HG02840 (cell line): ENCODE measurements at regions not wholly inside any gene's neighbourhood (a gene's known extent, or its start where the extent isn't known, plus 50 kb on each side); places are given as distances from the start of the nearest gene placed in this dataset.
"Not testable (repeated sequence)": the region's sequence is repeated elsewhere in the genome, so short reads cannot be mapped to it uniquely, and the experiment has no call there.

Source experiments
- ATAC-seq: cut with Tn5 transposase; IDR thresholded peaks from one replicate; pipeline ENCODE4 v1.9.1; 2021; ENCODE audit warnings: mild to moderate bottlenecking, moderate library complexity, moderate number of reproducible peaks; ENCODE audit not compliant: unreplicated experiment, low FRiP score

DNA sequence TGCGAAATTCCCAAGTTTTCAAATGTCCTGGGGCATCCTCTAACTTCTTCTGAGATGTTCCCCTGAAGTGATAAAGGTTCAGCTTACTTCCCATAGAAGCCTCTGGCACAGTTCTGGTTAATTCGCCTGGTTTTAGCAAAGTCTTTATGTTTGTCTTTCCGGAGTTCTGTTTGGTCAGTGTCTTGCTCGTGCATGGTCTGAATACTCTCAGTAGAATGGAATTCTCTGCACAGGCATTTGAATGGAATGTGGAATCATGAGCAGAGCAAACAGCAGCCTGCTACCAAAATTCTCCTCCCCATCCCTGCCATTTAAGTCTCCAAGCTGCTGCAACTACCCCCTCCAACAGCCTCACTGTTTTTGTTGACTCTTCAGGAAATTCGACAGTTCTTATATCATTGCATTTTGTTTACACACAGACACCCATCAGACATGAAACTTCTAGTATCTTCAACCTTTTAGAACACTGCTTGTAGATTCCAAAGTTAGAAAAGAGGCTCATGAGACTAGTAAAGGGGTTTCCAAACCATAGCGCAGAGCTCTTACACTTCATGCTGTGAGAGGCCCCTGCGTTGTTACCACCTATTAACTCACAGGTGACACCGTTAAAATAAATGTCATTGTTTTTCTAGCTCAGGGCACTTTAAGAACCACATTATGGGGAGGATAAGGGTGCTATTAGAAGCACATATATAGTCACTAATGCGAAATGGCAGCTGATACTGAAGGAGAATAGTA, 129.7 kb downstream of the PLCE1 start:
- no peak for ATAC-seq

DNA sequence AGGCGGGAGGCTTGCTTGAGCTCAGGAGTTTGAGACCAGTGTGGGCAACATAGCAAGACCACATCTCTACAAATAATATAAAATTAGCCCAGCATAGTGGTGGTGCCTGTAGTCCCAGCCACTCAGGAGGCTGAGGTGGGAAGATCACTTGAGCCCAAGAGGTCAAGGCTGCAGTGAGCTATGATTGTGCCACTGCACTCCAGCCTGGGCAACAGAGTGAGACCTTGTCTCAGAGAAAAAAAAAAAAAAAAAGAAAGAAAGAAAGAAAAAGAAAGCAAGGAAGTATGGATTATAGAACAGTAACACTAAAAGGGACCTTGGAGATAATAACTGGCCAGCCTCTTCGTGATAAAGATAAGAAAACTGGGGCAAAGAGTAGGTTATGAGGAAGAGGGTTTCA, 130.4 kb downstream of the PLCE1 start:
- not testable (repeated sequence) for ATAC-seq

DNA sequence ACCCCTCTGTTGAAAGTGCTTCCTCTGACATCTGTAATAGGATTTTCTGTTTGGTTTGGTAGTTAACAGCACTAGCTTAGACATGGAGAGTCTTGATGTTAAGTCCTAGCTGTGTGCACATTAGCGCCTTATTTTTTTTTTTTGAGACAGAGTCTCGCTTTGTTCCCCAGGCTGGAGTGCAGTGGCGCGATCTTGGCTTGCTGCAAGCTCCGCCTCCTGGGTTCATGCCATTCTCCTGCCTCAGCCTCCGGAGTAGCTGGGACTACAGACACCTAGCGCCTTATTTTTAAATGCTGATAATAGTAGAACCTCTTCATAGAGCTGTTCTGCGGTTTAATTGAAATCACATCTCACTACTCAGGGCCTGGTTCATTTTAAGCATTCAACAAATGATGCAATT, 131.5 kb downstream of the PLCE1 start:
- ATAC-seq = not testable (repeated sequence)

DNA sequence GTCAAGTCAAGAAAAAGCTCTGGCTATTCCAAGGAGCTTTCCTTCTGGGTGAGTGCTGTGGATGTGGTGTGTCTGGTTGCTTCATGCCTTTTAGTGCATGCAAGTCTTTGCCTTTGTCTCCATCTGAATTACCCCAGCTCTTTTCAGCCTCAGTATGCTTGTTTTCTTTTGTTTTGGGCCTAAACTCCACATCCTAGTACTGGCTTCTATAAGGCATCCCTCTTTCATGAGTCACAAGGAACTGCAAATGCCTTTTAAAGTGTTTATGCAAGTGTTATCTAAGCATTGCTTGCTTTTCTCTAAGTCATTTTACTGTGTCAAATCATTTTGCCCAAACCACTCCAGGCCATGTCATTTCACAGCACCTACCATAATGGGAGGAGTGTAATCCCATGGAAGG, 132.1 kb downstream of the PLCE1 start:
- no peak for ATAC-seq

DNA sequence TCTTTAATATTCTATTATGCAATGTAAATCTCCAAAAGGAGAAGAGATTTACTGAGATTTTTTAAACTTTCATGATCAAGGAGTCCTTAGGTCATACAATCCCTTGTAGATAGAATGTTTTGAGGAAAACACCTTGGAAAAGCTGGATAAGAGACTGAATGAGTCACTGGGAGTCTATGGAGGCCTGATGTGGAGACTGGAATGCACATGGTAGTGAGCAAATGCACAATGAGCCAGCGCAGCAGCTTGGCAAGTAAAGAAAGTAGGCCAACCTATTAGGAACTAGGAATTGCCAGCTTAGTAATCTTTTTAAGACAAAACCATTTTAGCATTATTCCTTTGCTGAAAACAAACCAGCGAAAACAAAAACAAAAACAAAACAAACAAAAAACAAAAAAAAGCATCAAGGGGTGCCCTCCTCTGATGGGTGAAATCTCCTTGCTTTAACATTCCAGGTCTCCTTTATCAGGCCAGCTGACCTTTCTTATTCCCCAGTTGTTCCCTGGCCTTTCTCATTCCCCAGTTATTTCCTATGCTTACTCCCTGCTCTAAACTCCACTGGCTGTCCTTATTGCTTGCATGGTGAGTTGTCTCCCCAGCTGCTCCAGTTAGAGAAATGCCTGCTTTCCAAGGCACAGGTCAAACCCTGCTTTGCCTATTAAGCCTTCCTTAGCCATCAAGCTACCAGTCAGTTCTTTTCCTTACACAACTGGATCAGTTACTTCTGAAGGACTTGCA, 135.8 kb downstream of the PLCE1 start:
- no peak for ATAC-seq

DNA sequence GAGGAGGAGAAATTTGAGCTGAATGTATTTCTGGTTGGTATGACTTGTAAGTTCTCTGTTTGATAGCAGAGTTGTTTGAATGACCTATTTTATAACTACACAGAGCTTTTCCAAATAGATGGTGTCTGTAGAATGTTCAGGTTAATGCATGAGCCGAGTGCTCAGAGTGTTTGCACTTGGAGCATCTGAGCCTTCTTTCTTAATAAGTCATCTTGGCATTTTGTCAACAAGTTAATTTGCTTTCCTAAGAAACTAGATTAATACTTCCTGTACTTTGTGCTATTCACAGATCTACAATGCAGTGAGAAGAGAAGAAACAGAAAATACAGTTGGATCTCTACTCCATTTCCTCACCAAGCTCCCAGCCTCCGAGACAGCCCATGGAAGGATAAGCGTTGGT, 138.2 kb downstream of the PLCE1 start:
- ATAC-seq = no peak

DNA sequence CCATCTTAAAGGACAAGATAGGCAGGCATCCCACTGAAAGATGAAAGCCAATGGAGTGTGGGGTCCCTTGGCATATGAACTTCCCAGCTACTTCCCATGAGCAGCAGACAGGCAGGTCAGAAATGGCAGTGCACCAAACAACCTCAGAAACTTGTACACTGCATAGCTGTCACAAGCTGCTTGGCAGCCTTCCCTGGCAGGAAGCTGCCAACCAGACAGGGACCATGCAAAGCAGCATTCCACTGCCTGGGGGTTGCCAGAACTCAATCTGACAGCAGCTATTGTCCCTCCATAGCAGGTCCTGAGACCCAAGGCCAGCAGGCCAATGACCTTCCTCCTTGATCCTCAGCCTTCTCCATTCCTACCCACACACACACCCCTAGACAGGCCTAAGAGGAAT, 139.5 kb downstream of the PLCE1 start:
- no peak for ATAC-seq

DNA sequence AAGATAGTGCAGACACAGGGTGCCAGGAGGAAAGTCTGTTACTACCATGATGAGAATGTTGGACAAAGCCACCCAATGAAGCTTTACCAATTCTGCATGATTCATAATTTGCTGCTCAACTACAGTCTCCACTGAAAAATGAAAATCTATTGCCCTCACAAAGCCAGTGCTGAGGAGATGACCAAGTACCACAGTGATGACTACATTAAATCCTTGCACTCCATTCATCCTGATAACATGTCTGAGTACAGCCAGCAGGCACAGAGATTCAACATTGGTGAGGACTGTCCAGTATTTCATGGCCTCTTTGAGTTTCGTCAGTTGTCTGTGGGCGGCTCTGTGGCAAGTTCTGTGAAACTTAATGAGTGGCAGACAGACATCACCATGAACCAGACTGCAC, 144.0 kb downstream of the PLCE1 start:
- ATAC-seq = no peak

DNA sequence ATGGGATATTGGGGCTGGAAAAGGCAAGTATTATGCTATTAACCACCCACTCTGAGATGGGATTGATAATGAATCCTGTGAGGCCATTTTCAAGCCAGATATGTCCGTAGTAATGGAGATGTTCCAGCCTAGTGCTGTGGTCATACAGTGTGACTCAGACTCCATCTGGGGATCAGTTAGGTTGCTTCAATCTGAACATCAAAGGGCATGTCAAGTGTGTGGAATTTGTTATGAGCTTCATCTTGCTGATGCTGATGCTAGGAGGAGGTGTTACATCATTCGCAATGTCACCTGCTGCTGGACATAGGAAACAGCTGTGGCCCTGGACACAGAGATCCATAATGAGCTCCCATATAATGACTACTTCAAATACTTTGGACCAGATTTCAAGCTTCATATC, 144.7 kb downstream of the PLCE1 start:
- no peak for ATAC-seq

DNA sequence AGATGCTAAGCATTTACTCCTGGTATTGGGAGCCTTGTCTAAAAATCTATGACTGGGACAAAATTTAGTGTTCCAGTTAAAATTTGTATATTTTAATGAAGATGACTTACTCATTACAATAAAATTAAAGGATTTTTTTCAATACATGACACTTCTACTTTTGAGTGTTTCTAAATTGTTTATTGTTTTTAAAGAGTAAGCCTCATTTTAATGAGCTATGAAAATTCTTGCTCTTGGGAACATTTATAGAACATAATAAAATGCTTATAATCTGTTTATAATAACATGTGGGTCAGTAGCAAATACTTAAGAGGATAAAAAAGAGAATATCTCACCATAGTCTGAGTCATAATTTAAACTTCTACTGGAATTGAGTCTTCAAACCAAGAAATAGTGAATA, 149.5 kb downstream of the PLCE1 start:
- ATAC-seq = no peak

DNA sequence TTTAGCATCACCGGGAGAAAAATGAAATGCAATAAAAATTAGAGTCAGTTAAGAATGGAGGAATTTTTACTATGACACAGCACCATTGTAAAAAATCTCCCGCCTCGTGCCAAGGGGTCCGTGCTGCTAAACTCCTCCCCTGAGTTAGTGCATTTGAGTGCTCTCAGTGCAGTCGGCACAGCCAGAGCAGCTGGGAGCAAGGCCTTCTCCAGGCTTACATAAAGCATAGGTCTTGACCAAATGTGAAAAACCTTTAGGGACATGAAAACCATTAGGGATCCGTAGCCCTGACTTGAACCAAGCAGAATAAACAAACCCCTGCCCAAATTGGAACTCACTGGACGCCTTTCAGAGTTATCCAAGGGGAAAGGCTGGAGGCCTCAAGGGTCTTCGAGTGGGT, 152.6 kb downstream of the PLCE1 start:
- no peak for ATAC-seq

DNA sequence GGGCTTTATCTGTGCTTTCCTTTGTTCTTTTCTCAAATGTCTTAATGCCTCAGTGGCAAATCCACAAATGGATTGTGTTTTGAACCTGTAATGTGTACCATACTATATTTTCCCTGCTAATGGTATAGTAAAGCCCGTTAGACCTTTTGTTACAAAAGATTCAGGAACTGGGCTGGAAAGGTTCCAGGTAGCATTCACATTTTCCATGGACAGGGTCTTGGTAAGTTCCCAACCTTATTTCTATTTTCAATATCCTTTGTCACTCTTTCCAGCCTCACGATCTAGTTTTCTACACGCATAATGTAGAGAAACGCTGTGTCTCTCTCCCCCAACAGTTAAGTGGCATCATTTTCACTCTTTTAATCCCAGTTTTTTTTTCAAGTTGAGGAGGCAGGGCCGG, 153.0 kb downstream of the PLCE1 start:
- ATAC-seq = no peak

DNA sequence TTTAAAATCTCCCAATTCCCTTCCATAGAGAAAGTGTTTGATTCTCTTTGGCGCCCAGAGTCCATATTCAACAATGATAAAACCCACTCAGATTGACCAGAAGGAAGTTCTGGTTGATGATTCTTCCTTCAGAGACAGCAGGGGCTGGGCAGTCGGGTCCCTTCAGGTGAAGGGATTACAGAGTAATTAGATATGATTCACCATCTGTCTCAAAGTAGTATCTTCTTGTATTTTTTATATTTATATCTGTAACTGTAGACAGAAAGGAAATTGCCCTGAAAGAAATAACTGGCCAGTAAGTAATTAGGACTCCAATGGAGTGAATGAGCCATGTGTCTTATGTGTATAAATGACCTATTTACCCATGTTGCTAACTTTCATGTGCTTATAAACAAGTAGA, 156.0 kb downstream of the PLCE1 start:
- no peak for ATAC-seq

DNA sequence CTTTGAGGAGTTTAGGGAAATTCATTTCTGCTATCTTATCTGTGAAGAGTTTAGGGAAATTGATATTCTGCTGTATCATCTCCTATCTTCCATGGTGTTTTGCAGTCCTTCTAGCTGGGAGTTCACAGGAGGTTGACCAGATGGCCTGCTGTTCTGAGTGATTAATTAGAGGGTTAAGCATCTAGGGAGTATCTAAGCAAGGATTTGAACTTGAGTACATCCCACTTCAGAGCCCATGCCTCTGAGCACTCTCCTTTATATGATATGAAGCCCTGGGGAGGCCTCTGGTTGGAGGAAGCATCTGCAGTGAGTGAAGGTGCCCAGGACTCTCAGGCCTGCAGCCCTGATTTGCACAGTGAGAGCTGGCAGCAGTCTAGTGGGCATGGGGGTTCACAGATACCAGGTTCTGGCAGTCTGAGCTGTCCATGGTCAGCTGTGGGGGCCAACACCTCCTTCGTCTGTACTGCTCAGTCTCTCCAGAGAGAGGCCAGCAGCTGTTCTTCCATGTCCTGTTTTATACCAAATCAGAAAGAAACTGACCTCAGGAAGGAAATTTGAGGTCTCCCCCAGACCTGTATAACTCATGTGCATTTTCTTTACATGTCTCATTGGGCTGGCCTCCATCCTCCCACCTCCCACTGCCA, 156.9 kb downstream of the PLCE1 start:
- no peak for ATAC-seq

DNA sequence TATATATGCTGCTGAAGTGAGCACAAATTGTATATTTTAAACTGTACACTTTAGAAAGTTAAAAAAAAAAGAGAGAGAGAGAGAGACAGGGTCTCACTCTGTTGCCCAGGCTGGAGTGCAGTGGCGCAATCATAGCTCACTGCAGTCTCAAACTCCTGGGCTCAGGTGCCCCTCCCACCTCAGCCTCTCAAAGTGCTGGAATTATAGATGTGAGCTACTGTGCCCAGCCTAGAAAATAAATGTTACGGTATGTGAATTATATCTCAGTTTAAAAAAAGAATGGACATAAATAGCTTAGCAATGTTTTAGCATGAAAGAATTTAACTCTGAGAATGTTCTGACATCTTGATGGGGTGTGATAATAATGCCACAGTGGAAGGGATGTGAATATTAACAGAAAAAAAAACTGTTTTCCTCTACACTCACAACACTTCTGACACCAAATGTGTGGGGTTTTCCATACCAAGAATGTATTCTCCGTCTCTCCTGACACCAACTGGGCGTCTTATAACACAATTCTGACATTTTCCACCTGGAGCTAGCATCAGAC, 162.1 kb downstream of the PLCE1 start:
- no peak for ATAC-seq

DNA sequence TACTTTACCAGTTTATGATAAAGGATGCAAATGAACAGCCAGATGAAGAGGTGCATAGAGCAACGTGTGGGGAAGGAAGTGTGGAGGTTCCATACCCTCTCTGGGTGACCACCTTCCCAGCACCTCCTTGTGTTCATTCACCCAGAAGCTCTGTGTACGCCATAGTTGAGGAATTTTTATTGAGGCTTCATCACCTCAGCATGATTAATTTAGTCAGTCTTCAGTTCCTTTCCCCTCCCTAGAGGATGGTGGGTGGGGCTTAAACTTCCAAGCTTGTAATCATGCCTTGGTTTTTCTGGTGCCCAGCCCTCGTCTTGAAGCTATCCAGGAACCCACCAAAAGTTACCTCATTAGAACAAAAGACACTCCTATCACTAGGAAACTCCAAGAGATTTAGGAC, 162.7 kb downstream of the PLCE1 start:
- ATAC-seq = no peak

DNA sequence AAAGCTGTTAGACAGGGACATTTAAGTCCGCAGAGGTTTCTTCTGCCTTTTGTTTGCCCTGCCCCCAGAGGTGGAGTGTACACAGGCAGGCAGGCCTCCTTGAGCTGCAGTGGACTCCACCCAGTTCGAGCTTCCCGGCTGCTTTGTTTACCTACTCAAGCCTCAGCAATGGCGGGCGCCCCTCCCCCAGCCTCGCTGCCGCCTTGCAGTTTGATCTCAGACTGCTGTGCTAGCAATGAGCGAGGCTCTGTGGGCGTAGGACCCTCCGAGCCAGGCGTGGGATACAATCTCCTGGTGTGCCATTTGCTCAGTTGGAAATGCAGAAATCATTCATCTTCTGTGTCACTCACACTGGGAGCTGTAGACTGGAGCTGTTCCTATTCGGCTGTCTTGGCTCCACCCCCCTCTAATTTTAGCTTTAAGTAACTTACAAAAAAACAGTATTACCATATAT, 171.5 kb downstream of the PLCE1 start:
- ATAC-seq = not testable (repeated sequence)

DNA sequence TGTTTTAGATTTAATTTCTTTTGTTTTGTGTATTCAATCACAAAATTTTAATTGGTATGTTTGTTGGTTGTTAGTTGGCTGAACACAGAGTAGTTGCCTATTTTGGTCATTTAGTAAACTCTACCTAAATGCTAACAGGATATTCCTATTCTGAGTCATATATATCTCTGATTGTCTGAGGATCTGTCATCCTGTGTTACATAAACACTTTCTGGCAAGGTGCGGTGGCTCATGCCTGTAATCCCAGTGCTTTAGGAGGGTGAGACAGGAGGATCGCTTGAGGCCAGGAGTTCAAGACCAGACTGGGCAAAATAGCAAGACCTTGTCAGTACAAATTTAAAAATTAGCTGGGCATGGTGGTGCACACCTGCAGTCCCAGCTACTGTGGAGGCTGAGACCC, 178.6 kb downstream of the PLCE1 start:
- ATAC-seq = no peak

DNA sequence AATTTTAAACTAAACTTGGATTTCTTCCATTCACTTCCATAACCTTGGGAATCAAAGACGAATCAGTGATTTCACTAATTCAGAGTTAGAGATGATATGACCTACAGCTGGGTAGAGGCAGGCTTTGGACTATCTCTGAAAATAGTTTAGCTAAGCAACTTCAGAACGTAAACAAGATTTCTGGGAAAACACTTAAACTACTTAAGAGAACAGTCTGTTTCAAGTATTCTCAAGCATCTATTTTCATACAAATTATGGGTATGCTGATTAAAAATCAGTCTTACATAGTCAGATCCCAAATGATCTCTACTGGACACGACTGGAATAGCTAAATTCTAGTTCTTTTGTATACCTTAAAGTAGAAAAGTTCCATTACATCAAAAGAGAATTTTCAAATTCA, 179.9 kb downstream of the PLCE1 start:
- ATAC-seq = no peak

DNA sequence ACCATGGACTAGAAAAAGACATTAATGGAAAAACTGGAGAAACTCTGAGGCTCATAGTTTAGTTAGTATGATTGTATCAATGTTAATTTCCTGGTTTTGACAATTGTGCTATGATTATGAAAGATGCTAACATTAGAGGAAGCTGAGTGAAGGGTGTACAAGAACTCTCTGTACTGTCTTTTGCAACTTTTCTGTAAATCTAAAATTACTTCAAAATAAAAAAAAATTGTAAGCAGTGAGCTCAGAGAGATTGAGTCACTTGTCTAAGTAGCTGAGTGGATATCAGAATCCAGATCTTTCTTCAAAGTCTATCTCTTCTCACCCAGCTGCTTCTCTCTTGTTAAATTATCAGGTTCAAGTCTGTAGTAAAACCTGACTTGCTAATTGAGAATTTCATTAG, 181.1 kb downstream of the PLCE1 start:
- ATAC-seq = no peak

DNA sequence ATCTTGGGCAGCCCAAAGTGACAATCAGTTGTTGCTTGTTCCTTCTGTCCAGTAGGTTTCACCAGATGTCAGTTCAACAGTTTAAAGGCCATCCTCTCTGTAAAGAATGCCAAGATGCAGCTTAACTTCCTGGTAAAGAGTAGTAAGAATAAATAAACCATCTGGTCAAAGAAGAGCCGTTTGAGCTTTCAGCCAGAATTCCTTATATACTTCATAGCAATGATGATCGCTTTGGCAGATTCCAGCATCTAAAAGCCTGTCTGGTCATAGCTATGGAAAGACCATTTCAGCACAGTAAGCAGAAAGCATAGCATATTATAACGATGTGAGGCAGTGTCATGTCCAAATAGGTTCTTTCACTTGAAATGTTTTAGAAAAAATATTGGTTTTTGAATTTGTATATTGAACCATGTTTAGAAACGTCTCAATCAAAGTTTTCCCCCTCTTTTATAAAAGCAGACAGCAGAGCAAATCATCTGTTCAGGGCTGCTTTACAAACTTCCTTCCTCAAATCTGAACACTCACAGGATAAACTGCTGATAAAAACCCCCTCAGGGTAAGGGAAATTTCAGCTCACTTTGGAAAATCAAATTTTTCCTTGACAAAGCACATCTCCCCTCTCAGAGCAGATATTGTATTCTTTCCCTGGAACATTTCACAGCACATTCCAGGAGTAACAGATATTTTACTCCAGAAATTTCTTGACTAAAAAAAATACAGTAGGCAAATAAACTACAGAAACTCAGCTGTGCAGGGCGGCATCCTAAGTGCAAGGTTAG, 184.1 kb downstream of the NOC3L start:
- no peak for ATAC-seq
